Chondrocyte (in vitro differentiated cells): ENCODE measurements at regions not wholly inside any gene's neighbourhood (a gene's known extent, or its start where the extent isn't known, plus 50 kb on each side); places are given as distances from the start of the nearest gene placed in this dataset.
"Not testable (repeated sequence)": the region's sequence is repeated elsewhere in the genome, so short reads cannot be mapped to it uniquely, and the experiment has no call there.

Experiments used
- DNase-seq: peaks from one replicate; pipeline ENCODE4 v3.0.0; 2021; ENCODE audit warnings: mixed read lengths, low spot score
- H3K27ac Mint-ChIP-seq: one replicate; pipeline ENCODE4 v1.8.0; 2021; ENCODE audit warnings: mild to moderate bottlenecking, moderate library complexity, mixed read lengths; ENCODE audit not compliant: unreplicated experiment
- H3K27me3 Mint-ChIP-seq: 2 replicates; pipeline ENCODE4 v1.8.0; 2021; ENCODE audit warnings: low read depth, mixed read lengths
- H3K36me3 Mint-ChIP-seq: 2 replicates; pipeline ENCODE4 v1.8.0; 2021; ENCODE audit warnings: low read depth, mixed read lengths
- H3K4me1 Mint-ChIP-seq: 2 replicates; pipeline ENCODE4 v1.8.0; 2021; ENCODE audit warnings: low read depth, mild to moderate bottlenecking, mixed read lengths
- H3K4me3 Mint-ChIP-seq: one replicate; pipeline ENCODE4 v1.8.0; 2021; ENCODE audit warnings: mild to moderate bottlenecking, moderate library complexity, mixed read lengths; ENCODE audit not compliant: unreplicated experiment
- H3K9me3 Mint-ChIP-seq: 2 replicates; pipeline ENCODE4 v1.8.0; 2021; ENCODE audit warnings: low read depth, mixed read lengths
- TF ChIP-seq, protein P1 (sequence below): fragments of 200-600 bp; sonication (generic); IDR thresholded peaks from 2 replicates; pipeline ENCODE4 v1.5.0; 2021; ENCODE audit warnings: antibody characterized with exemption, mild to moderate bottlenecking, moderate library complexity

DNA sequence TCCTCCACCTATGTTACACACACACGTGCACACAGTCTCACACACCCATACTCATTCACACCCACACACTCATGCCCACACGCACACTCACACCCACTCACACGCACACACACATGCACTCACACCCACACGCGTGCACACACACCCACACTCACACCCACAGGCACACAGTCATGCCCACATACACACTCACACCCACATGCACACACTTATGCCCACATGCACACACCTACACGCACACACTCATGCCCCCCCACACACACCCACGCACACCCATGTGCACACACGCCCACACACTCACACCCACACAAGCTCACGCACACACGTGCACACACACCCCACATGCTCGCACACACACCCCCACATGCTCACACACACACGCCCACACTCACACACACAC lies 140.0 kb downstream of the F11 start:
- no peak for DNase-seq
- no peaks in the 10 kb centered on the region for H3K36me3 Mint-ChIP-seq
- H3K27me3 Mint-ChIP-seq, result peaks cover 8% of the 10 kb centered on the region
- TF ChIP-seq, protein P1, sequence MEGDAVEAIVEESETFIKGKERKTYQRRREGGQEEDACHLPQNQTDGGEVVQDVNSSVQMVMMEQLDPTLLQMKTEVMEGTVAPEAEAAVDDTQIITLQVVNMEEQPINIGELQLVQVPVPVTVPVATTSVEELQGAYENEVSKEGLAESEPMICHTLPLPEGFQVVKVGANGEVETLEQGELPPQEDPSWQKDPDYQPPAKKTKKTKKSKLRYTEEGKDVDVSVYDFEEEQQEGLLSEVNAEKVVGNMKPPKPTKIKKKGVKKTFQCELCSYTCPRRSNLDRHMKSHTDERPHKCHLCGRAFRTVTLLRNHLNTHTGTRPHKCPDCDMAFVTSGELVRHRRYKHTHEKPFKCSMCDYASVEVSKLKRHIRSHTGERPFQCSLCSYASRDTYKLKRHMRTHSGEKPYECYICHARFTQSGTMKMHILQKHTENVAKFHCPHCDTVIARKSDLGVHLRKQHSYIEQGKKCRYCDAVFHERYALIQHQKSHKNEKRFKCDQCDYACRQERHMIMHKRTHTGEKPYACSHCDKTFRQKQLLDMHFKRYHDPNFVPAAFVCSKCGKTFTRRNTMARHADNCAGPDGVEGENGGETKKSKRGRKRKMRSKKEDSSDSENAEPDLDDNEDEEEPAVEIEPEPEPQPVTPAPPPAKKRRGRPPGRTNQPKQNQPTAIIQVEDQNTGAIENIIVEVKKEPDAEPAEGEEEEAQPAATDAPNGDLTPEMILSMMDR, result no peak
- no peak overlapping the region for H3K4me3 Mint-ChIP-seq
- H3K4me1 Mint-ChIP-seq, result peaks cover 4% of the 10 kb centered on the region
- H3K27ac Mint-ChIP-seq, result no peak overlapping the region
- H3K9me3 Mint-ChIP-seq, result peaks cover 3% of the 10 kb centered on the region

DNA sequence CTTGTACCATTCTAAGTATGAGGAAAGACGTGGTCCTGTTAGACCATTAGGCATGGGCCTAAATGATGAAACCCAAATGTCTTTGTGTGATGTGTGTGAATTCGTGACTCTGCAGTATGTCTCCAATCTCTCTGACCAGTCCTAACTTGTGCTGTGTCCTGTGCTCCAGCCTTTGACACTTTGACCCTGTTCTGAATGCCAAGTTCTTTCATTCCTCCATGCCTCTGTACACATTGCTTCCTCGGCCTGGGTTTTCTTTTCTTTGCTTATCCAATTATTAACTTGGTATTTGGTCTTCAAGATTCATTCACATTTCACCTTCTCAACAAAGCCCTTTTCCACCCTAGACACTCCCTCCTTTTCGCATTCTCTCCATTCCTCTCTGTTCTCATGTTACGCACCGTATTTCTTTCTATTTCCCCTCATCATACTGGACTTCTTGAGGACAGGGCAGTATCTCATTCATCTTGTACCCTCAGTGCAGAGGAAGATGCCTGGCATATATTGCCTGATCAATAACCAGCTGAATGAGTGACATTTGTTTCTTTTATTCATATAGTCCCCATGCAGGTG lies 138.7 kb downstream of the F11 start:
- Mint-ChIP-seq H3K9me3 (peaks cover 3% of the 10 kb centered on the region), H3K36me3 (no peaks in the 10 kb centered on the region), H3K4me3 (no peak overlapping the region), H3K27me3 (peaks cover 4% of the 10 kb centered on the region), H3K4me1 (peaks cover 7% of the 10 kb centered on the region), H3K27ac (no peak overlapping the region)
- DNase-seq, result no peak
- TF ChIP-seq, protein P1, result no peak

DNA sequence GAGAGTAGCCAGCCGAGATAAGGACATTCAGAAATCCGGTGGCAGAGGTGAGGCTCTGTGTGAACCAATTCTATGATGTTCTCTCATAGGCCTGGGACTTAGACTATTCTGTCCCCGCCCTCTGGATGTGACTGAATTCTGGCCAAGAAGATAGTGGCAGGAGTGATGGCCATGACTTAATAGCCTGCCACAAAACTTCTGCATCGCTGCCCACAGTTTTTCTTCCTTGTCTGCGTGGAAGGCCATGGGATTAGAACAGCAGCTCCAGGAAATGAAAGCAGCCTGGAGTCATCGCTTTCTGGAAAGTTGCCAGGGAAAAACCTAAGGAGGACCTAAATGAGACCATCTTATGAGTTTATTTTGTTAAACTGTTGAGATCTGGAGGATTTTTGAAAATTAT lies 134.7 kb downstream of the F11 start:
- TF ChIP-seq, protein P1, result no peak
- Mint-ChIP-seq H3K4me3 (no peak overlapping the region), H3K9me3 (no peaks in the 10 kb centered on the region), H3K4me1 (peaks cover 7% of the 10 kb centered on the region), H3K27ac (no peak overlapping the region), H3K36me3 (no peaks in the 10 kb centered on the region), H3K27me3 (peaks cover 3% of the 10 kb centered on the region)
- no peak for DNase-seq

DNA sequence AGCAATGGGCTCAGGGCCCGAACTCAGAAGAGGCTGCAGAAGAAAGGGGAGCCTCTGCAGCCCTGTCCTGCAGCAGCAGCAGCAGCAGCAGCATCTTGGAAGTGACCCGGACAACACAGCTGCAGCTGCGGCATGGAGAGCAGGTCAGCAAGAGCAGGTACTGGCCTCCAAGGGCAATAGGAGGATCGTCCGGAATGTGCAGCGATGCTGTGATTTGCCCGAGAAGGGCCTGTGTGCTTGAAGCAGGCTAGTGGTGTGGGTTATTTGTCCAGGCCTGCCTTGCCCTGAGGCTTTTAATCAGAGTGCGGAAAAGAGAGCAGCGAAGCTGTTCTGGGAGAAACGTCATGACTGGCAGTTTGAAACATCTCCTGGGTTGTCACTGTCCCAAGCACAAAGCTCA lies 126.0 kb downstream of the F11 start:
- TF ChIP-seq, protein P1, result no peak
- peaks cover 7% of the 10 kb centered on the region for H3K27me3 Mint-ChIP-seq
- no peak overlapping the region for H3K27ac Mint-ChIP-seq
- peaks cover 2% of the 10 kb centered on the region for H3K36me3 Mint-ChIP-seq
- DNase-seq, result no peak
- no peak overlapping the region for H3K4me3 Mint-ChIP-seq
- H3K9me3 Mint-ChIP-seq, result peaks cover 3% of the 10 kb centered on the region
- H3K4me1 Mint-ChIP-seq, result no peaks in the 10 kb centered on the region

DNA sequence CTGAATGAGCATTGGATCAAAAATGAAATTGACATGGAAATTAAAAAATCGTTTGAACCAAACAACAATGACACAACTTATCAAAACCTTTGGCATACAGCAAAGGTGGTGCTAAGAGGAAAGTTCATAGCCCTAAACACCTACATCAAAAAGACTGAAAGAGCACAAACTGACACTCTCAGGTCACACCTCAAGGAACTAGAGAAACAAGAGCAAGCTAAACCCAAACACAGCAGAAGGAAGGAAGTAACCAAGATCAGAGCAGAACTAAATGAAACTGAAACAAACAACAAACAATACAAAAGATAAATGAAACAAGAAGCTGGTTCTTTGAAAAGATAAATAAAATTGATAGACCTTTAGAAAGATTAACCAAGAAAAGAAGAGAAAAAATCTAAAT lies 118.3 kb downstream of the F11 start:
- Mint-ChIP-seq H3K27me3 (peaks cover 31% of the 10 kb centered on the region), H3K9me3 (peaks cover 20% of the 10 kb centered on the region)
- not testable (repeated sequence) for DNase-seq, H3K27ac Mint-ChIP-seq, H3K4me1 Mint-ChIP-seq, H3K4me3 Mint-ChIP-seq, H3K36me3 Mint-ChIP-seq

DNA sequence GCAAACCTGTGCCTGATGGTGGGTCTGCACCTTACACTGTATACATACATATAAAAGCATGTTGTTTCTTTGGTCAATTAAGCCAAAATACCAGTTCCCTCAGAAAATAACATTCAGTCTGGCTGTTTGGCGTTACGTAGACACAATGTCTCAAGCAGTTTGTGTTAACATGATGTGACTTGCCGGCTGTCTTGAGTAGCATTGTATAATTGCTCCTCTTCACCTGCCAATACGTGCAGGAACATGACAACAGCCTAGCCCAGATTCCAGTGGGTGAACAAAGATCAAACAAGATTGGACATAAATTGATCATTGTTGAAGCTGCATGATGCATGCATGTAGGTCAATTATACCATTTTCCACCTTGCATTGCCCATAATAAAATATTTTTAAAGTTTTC lies 102.3 kb downstream of the F11 start:
- TF ChIP-seq, protein P1, result no peak
- Mint-ChIP-seq H3K36me3 (peaks cover 10% of the 10 kb centered on the region), H3K9me3 (peaks cover 25% of the 10 kb centered on the region), H3K4me1 (no peaks in the 10 kb centered on the region), H3K27ac (no peak overlapping the region), H3K27me3 (no peaks in the 10 kb centered on the region), H3K4me3 (no peak overlapping the region)
- no peak for DNase-seq
